HCT116 (cell line): ENCODE measurements at regions not wholly inside any gene's neighbourhood (a gene's known extent, or its start where the extent isn't known, plus 50 kb on each side); places are given as distances from the start of the nearest gene placed in this dataset.

Experiments used
- ATAC-seq: fragments of 200-7000 bp; cut with Tn5 transposase; 2 replicates; pipeline ENCODE4 v1.9.1; 2020; ENCODE audit warnings: mild to moderate bottlenecking, moderate library complexity
- BruUV-seq: library from RNA; stranded (reverse); fragments of 400-500 nt; replicated peaks from 2 replicates; lab custom pipeline; 2021; lab: Mats Ljungman, UMichigan
- CTCF ChIA-PET: fragments of 300-600 bp; sonication (Branson Sonifier 250); formaldehyde crosslinking; loops from one replicate; lab custom pipeline; 2021; ENCODE audit warnings: antibody characterized with exemption; lab: Charles Lee
- POLR2A ChIA-PET: fragments of 300-600, 350-600 bp; sonication (Branson Sonifier 250); formaldehyde crosslinking; loops from one replicate; lab custom pipeline; 2021; ENCODE audit warnings: antibody characterized with exemption; lab: Charles Lee
- RAD21 ChIA-PET, 2 experiments: fragments of 300-600 bp; sonication (Branson Sonifier 250); formaldehyde crosslinking; loops; one replicate each; lab custom pipeline; 2023; ENCODE audit warnings: low total read pairs in 2 of 2; ENCODE audit not compliant: uncharacterized antibody in 2 of 2, unreplicated experiment in 2 of 2, low non-redundant PET in 1 of 2; lab: Charles Lee
- DNase-seq: peaks from one replicate; pipeline ENCODE4 v3.0.0-alpha.2; 2010; ENCODE audit warnings: low read depth, low spot score
- H2AFZ ChIP-seq: fragments of 200-600 bp; shearing (Covaris generic), sonication (generic); 2 replicates; pipeline ENCODE4 v1.6.1; 2017; ENCODE audit warnings: low read depth, mixed run types, mixed read lengths, antibody characterized with exemption, low read length; ENCODE audit not compliant: poor library complexity, severe bottlenecking
- H3K27ac ChIP-seq: 2 replicates; pipeline ENCODE4 v1.5.1; 2012; ENCODE audit warnings: low read depth, low read length
- H3K27me3 ChIP-seq: fragments of 200-600 bp; sonication (generic); 2 replicates; pipeline ENCODE4 v1.6.1; 2016; ENCODE audit warnings: mixed run types, low read length, mixed read lengths; ENCODE audit not compliant: insufficient read depth
- H3K36me3 ChIP-seq, 2 experiments: fragments of 200-500 bp in 1 of 2; fragments of 200-600 bp in 1 of 2; sonication (Bioruptor generic) in 1 of 2; sonication (generic) in 1 of 2; 2 replicates each; pipeline versions ENCODE4 v1.5.1 to v1.6.1; 2014 to 2016; ENCODE audit warnings: low read length in 2 of 2, inconsistent platforms in 1 of 2, mixed read lengths in 1 of 2, mixed run types in 1 of 2; ENCODE audit not compliant: insufficient read depth in 2 of 2, control insufficient read depth in 1 of 2
- H3K4me1 ChIP-seq, 2 experiments: fragments of 200-600 bp in 1 of 2; sonication (generic) in 1 of 2; 2 replicates each; pipeline versions ENCODE4 v1.5.1 to v1.6.1; 2012 to 2017; ENCODE audit warnings: low read length in 2 of 2, inconsistent platforms in 1 of 2, mild to moderate bottlenecking in 1 of 2, mixed read lengths in 1 of 2, mixed run types in 1 of 2, moderate library complexity in 1 of 2; ENCODE audit not compliant: insufficient read depth in 2 of 2, control insufficient read depth in 1 of 2
- H3K4me2 ChIP-seq: fragments of 200-600 bp; sonication (generic); 2 replicates; pipeline ENCODE4 v1.6.1; 2017; ENCODE audit warnings: mixed run types, low read length, mixed read lengths
- H3K4me3 ChIP-seq, 2 experiments: fragments of 200-600 bp in 1 of 2; sonication (generic) in 1 of 2; replicated peaks in 1 of 2; 2 replicates each; pipeline ENCODE4 v1.5.1; 2011 to 2016; ENCODE audit warnings: low read length in 2 of 2, control low read depth in 1 of 2, low read depth in 1 of 2, mild to moderate bottlenecking in 1 of 2, mixed read lengths in 1 of 2, mixed run types in 1 of 2
- H3K79me2 ChIP-seq: fragments of 200-600 bp; sonication (generic); 2 replicates; pipeline ENCODE4 v1.6.1; 2017; ENCODE audit warnings: mild to moderate bottlenecking, mixed run types, low read length, moderate library complexity, mixed read lengths; ENCODE audit not compliant: insufficient read depth
- H3K9ac ChIP-seq: fragments of 200-600 bp; sonication (generic); 2 replicates; pipeline ENCODE4 v1.6.1; 2016; ENCODE audit warnings: low read length, mixed read lengths
- H3K9me2 ChIP-seq: fragments of 200-600 bp; sonication (generic), shearing (Covaris generic); 2 replicates; pipeline ENCODE4 v1.6.1; 2017; ENCODE audit warnings: mixed run types, mild to moderate bottlenecking, moderate library complexity; ENCODE audit not compliant: insufficient read depth
- H3K9me3 ChIP-seq, 2 experiments: fragments of 200-500 bp in 1 of 2; fragments of 200-600 bp in 1 of 2; sonication (Bioruptor generic) in 1 of 2; sonication (generic) in 1 of 2; 2 replicates each; pipeline ENCODE4 v1.6.1; 2014 to 2017; ENCODE audit warnings: low read length in 2 of 2, mixed read lengths in 2 of 2, inconsistent platforms in 1 of 2, low read depth in 1 of 2, mild to moderate bottlenecking in 1 of 2, mixed run types in 1 of 2, moderate library complexity in 1 of 2; ENCODE audit not compliant: control insufficient read depth in 1 of 2, insufficient read depth in 1 of 2
- H4K20me1 ChIP-seq: fragments of 200-600 bp; sonication (generic), shearing (Covaris generic); 2 replicates; pipeline ENCODE4 v1.6.1; 2017; ENCODE audit warnings: mixed run types, mild to moderate bottlenecking, moderate library complexity; ENCODE audit not compliant: insufficient read depth
- CBX3 ChIP-seq: IDR thresholded peaks from 2 replicates; pipeline ENCODE4 v1.6.1; 2012; ENCODE audit warnings: low read depth
- ELF1 ChIP-seq: IDR thresholded peaks from 2 replicates; pipeline ENCODE4 v1.6.1; 2012; ENCODE audit warnings: low read depth, borderline replicate concordance
- EZH2 ChIP-seq: fragments of 200-600 bp; sonication (generic); IDR thresholded peaks from 2 replicates; pipeline ENCODE4 v1.6.1; 2017; ENCODE audit warnings: antibody characterized with exemption, mixed run types
- EZH2phosphoT487 ChIP-seq: fragments of 200-600 bp; IDR thresholded peaks from 2 replicates; pipeline ENCODE4 v1.6.1; 2018; ENCODE audit warnings: antibody characterized with exemption, borderline replicate concordance
- FOSL1 ChIP-seq: IDR thresholded peaks from 2 replicates; pipeline ENCODE4 v1.6.1; 2012; ENCODE audit warnings: low read depth
- JUND ChIP-seq: IDR thresholded peaks from 2 replicates; pipeline ENCODE4 v1.6.1; 2012
- POLR2A ChIP-seq: IDR thresholded peaks from 2 replicates; pipeline ENCODE4 v1.7.0; 2011; ENCODE audit warnings: borderline replicate concordance; ENCODE audit not compliant: insufficient read depth, insufficient read length; ENCODE audit errors: extremely low read depth
- RAD21 ChIP-seq: IDR thresholded peaks from 2 replicates; pipeline ENCODE4 v1.6.1; 2012; ENCODE audit warnings: low read depth, mild to moderate bottlenecking
- REST ChIP-seq: IDR thresholded peaks from 2 replicates; pipeline ENCODE4 v1.6.1; 2012; ENCODE audit warnings: low read depth
- SIN3A ChIP-seq: IDR thresholded peaks from 2 replicates; pipeline ENCODE4 v1.6.1; 2012; ENCODE audit warnings: low read depth
- SRF ChIP-seq: IDR thresholded peaks from 2 replicates; pipeline ENCODE4 v1.6.1; 2012; ENCODE audit warnings: low read depth
- TCF7L2 ChIP-seq: IDR thresholded peaks from 2 replicates; pipeline ENCODE4 v1.7.0; 2011; ENCODE audit warnings: borderline replicate concordance, inconsistent platforms; ENCODE audit not compliant: insufficient read depth, insufficient read length; ENCODE audit errors: extremely low read depth
- ZFX ChIP-seq: fragments of 450-650 bp; IDR thresholded peaks from 2 replicates; pipeline ENCODE4 v1.6.1; 2017
- ZNF274 ChIP-seq: fragments of 200-500 bp; sonication (Bioruptor generic); IDR thresholded peaks from 2 replicates; pipeline ENCODE4 v1.6.1; 2014; ENCODE audit warnings: mild to moderate bottlenecking, low read depth, low read length, inconsistent platforms
- intact Hi-C: fragments of 100-400 bp; cut with micrococcal nuclease; formaldehyde crosslinking; loops from 2 replicates; pipeline ENCODE4 v1.10.0; 2022
- TF ChIP-seq, protein P1 (sequence below): IDR thresholded peaks from 2 replicates; pipeline ENCODE4 v1.6.1; 2012
- TF ChIP-seq, protein P2 (sequence below): IDR thresholded peaks from 2 replicates; pipeline ENCODE4 v1.6.1; 2011; ENCODE audit warnings: mild to moderate bottlenecking, low read length, moderate library complexity; ENCODE audit not compliant: insufficient replicate concordance; ENCODE audit errors: extremely low read depth

GRCh38 chr3:194773216-194773615, 87.5 kb downstream of the FAM43A start:
- peak overlapping the region; percentile 1; the same call in 1 of the 2 replicates for H3K4me2 ChIP-seq
- no peaks in the 10 kb centered on the region for H3K9me3 ChIP-seq
- H3K4me3 ChIP-seq, result no peak overlapping the region
- H4K20me1 ChIP-seq, result no peaks in the 10 kb centered on the region
- DNase-seq (no peak), ATAC-seq (no peak)
- BruUV-seq, result no TSS peak
- no peaks in the 10 kb centered on the region for H3K79me2 ChIP-seq
- CTCF ChIA-PET, result no interaction called here
- H3K36me3 ChIP-seq, result no peaks in the 10 kb centered on the region
- no peak overlapping the region for H2AFZ ChIP-seq
- H3K4me1 ChIP-seq, result peaks cover 3 to 23% of the 10 kb centered on the region in 2 experiments; a peak in 2 of 4 replicates
- no peak overlapping the region for H3K9ac ChIP-seq
- POLR2A ChIA-PET, result no interaction called here
- TF ChIP-seq ZFX, result no peak
- no peak overlapping the region for H3K27ac ChIP-seq
- no peaks in the 10 kb centered on the region for H3K27me3 ChIP-seq
- H3K9me2 ChIP-seq, result no peaks in the 10 kb centered on the region
- intact Hi-C loops, result no loop called here
- RAD21 ChIA-PET, result no interaction called here

- DNase-seq, result no peak
- intact Hi-C loops, result no loop called here
- no peak overlapping the region for H3K27ac ChIP-seq
- RAD21 ChIA-PET, result no interaction called here
- no peaks in the 10 kb centered on the region for H3K9me3 ChIP-seq
- peaks cover 3 to 17% of the 10 kb centered on the region in 2 experiments; a peak in 2 of 4 replicates for H3K4me1 ChIP-seq
- H3K4me3 ChIP-seq, result no peak overlapping the region
- BruUV-seq, result no TSS peak
- H2AFZ ChIP-seq, result no peak overlapping the region
- CTCF ChIA-PET, result no interaction called here
- no peaks in the 10 kb centered on the region for H3K9me2 ChIP-seq
- H3K9ac ChIP-seq, result no peak overlapping the region
- H4K20me1 ChIP-seq, result no peaks in the 10 kb centered on the region
- H3K79me2 ChIP-seq, result no peaks in the 10 kb centered on the region
- no peak for ATAC-seq
- no peaks in the 10 kb centered on the region for H3K36me3 ChIP-seq
- H3K27me3 ChIP-seq, result no peaks in the 10 kb centered on the region
- POLR2A ChIA-PET, result no interaction called here
- H3K4me2 ChIP-seq, result no peak overlapping the region
- TF ChIP-seq EZH2phosphoT487 (no peak), REST (no peak), POLR2A (no peak), EZH2 (no peak), JUND (no peak), SRF (no peak), TCF7L2 (no peak), SIN3A (no peak), CBX3 (no peak), RAD21 (no peak), FOSL1 (no peak), ZNF274 (no peak), ZFX (no peak), ELF1 (no peak)
- TF ChIP-seq, protein P1, sequence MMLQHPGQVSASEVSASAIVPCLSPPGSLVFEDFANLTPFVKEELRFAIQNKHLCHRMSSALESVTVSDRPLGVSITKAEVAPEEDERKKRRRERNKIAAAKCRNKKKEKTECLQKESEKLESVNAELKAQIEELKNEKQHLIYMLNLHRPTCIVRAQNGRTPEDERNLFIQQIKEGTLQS, result no peak
- TF ChIP-seq, protein P2, sequence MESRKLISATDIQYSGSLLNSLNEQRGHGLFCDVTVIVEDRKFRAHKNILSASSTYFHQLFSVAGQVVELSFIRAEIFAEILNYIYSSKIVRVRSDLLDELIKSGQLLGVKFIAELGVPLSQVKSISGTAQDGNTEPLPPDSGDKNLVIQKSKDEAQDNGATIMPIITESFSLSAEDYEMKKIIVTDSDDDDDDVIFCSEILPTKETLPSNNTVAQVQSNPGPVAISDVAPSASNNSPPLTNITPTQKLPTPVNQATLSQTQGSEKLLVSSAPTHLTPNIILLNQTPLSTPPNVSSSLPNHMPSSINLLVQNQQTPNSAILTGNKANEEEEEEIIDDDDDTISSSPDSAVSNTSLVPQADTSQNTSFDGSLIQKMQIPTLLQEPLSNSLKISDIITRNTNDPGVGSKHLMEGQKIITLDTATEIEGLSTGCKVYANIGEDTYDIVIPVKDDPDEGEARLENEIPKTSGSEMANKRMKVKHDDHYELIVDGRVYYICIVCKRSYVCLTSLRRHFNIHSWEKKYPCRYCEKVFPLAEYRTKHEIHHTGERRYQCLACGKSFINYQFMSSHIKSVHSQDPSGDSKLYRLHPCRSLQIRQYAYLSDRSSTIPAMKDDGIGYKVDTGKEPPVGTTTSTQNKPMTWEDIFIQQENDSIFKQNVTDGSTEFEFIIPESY, result no peak
Observed at GRCh38 chr3:194773771-194774455, 88.2 kb downstream of the FAM43A start.
